HCT116 (cell line): ENCODE measurements at regions not wholly inside any gene's neighbourhood (a gene's known extent, or its start where the extent isn't known, plus 50 kb on each side); places are given as distances from the start of the nearest gene placed in this dataset.

ENCODE experiments used
- SP1 ChIP-seq: IDR thresholded peaks from 2 replicates; pipeline ENCODE4 v1.6.1; 2012; ENCODE audit warnings: low read depth
- TF ChIP-seq, protein P1 (sequence below): IDR thresholded peaks from 2 replicates; pipeline ENCODE4 v1.6.1; 2012; ENCODE audit warnings: low read depth
- TF ChIP-seq, protein P2 (sequence below), 3 experiments: fragments of 200-600 bp in 1 of 3; sonication (generic) in 1 of 3; IDR thresholded peaks in 2 of 3; conservative IDR thresholded peaks in 1 of 3; 2 replicates each; pipeline ENCODE4 v1.5.1; 2012 to 2017; ENCODE audit warnings: low read depth in 2 of 3, low read length in 2 of 3, antibody characterized with exemption in 1 of 3, borderline replicate concordance in 1 of 3, control low read depth in 1 of 3, mild to moderate bottlenecking in 1 of 3, mixed read lengths in 1 of 3, mixed run types in 1 of 3, moderate library complexity in 1 of 3; ENCODE audit not compliant: insufficient read depth in 1 of 3

- TF ChIP-seq, protein P1, sequence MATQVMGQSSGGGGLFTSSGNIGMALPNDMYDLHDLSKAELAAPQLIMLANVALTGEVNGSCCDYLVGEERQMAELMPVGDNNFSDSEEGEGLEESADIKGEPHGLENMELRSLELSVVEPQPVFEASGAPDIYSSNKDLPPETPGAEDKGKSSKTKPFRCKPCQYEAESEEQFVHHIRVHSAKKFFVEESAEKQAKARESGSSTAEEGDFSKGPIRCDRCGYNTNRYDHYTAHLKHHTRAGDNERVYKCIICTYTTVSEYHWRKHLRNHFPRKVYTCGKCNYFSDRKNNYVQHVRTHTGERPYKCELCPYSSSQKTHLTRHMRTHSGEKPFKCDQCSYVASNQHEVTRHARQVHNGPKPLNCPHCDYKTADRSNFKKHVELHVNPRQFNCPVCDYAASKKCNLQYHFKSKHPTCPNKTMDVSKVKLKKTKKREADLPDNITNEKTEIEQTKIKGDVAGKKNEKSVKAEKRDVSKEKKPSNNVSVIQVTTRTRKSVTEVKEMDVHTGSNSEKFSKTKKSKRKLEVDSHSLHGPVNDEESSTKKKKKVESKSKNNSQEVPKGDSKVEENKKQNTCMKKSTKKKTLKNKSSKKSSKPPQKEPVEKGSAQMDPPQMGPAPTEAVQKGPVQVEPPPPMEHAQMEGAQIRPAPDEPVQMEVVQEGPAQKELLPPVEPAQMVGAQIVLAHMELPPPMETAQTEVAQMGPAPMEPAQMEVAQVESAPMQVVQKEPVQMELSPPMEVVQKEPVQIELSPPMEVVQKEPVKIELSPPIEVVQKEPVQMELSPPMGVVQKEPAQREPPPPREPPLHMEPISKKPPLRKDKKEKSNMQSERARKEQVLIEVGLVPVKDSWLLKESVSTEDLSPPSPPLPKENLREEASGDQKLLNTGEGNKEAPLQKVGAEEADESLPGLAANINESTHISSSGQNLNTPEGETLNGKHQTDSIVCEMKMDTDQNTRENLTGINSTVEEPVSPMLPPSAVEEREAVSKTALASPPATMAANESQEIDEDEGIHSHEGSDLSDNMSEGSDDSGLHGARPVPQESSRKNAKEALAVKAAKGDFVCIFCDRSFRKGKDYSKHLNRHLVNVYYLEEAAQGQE = no peak
- TF ChIP-seq, protein P2, sequence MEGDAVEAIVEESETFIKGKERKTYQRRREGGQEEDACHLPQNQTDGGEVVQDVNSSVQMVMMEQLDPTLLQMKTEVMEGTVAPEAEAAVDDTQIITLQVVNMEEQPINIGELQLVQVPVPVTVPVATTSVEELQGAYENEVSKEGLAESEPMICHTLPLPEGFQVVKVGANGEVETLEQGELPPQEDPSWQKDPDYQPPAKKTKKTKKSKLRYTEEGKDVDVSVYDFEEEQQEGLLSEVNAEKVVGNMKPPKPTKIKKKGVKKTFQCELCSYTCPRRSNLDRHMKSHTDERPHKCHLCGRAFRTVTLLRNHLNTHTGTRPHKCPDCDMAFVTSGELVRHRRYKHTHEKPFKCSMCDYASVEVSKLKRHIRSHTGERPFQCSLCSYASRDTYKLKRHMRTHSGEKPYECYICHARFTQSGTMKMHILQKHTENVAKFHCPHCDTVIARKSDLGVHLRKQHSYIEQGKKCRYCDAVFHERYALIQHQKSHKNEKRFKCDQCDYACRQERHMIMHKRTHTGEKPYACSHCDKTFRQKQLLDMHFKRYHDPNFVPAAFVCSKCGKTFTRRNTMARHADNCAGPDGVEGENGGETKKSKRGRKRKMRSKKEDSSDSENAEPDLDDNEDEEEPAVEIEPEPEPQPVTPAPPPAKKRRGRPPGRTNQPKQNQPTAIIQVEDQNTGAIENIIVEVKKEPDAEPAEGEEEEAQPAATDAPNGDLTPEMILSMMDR (IDR thresholded peaks at IDR 0.05 in 2 of 3, conservative IDR thresholded peaks at IDR 0.05 in 1 of 3; ENCODE audit: borderline replicate concordance in 1 of 3, insufficient read depth in 1 of 3, low read depth in 2 of 3, low read length in 2 of 3) = no peak
- no peak for TF ChIP-seq SP1
Measured at GRCh38 chr13:27857282-27857681, 62.5 kb upstream of the PDX1 start.
